ENCODE measurements at regions not wholly inside any gene's neighbourhood (a gene's known extent, or its start where the extent isn't known, plus 50 kb on each side); places are given as distances from the start of the nearest gene placed in this dataset.

GRCh38 chr1:93805027-93805610 is 73.9 kb downstream of the DNTTIP2 start:
- Mint-ChIP-seq H3K36me3 (ENCODE audit: insufficient read depth, unreplicated experiment) (no peaks in the 10 kb centered on the region), H3K9me3 (ENCODE audit: low read depth, unreplicated experiment) (peaks cover 3% of the 10 kb centered on the region), H3K27me3 (ENCODE audit: unreplicated experiment) (no peaks in the 10 kb centered on the region), H3K4me3 (ENCODE audit: low read depth, unreplicated experiment) (no peak overlapping the region), H3K27ac (ENCODE audit: unreplicated experiment) (no peak overlapping the region), H3K4me1 (ENCODE audit: low read depth, unreplicated experiment) (no peaks in the 10 kb centered on the region)
- CTCF ChIA-PET, result interaction anchor here (0.6 to 1.7 kb wide), 2 partner anchors 9 to 17 kb away, joined by 3 to 4 read pairs; no protein-coding TSS in a partner anchor
- no peak for DNase-seq
- no peak for TF ChIP-seq CTCF (IDR thresholded peaks at IDR 0.05; ENCODE audit: unreplicated experiment)
- intact Hi-C loops (cut with micrococcal nuclease; ENCODE audit: unreplicated experiment), result no loop called here
- no TSS peak for BruUV-seq (replicated peaks)

- CTCF ChIA-PET, result interaction anchor here (1.7 kb wide), 1 partner anchor 9 kb away, joined by 4 read pairs; no protein-coding TSS in a partner anchor
These were observed 74.6 kb downstream of the DNTTIP2 start for GRCh38 chr1:93804412-93804811.

GRCh38 chr1:93801471-93801870 is 77.5 kb downstream of the DNTTIP2 start:
- CTCF ChIA-PET, result no interaction called here
- H3K4me1 Mint-ChIP-seq (ENCODE audit: low read depth, unreplicated experiment), result no peaks in the 10 kb centered on the region
- no peak for TF ChIP-seq CTCF (IDR thresholded peaks at IDR 0.05; ENCODE audit: unreplicated experiment)
- H3K9me3 Mint-ChIP-seq (ENCODE audit: low read depth, unreplicated experiment), result no peaks in the 10 kb centered on the region
- no peaks in the 10 kb centered on the region for H3K36me3 Mint-ChIP-seq (ENCODE audit: insufficient read depth, unreplicated experiment)
- no peaks in the 10 kb centered on the region for H3K27me3 Mint-ChIP-seq (ENCODE audit: unreplicated experiment)
- intact Hi-C loops (cut with micrococcal nuclease; ENCODE audit: unreplicated experiment), result no loop called here
- no peak overlapping the region for H3K27ac Mint-ChIP-seq (ENCODE audit: unreplicated experiment)
- no peak for DNase-seq
- BruUV-seq (replicated peaks), result no TSS peak
- H3K4me3 Mint-ChIP-seq (ENCODE audit: low read depth, unreplicated experiment), result no peak overlapping the region

More at GRCh38 chr1:93804412-93804811, 74.6 kb downstream of the DNTTIP2 start:
- intact Hi-C loops (cut with micrococcal nuclease; ENCODE audit: unreplicated experiment), result no loop called here
- H3K27me3 Mint-ChIP-seq (ENCODE audit: unreplicated experiment), result no peaks in the 10 kb centered on the region
- DNase-seq, result no peak
- no peaks in the 10 kb centered on the region for H3K4me1 Mint-ChIP-seq (ENCODE audit: low read depth, unreplicated experiment)
- no peak overlapping the region for H3K27ac Mint-ChIP-seq (ENCODE audit: unreplicated experiment)
- peaks cover 3% of the 10 kb centered on the region for H3K9me3 Mint-ChIP-seq (ENCODE audit: low read depth, unreplicated experiment)
- no peak overlapping the region for H3K4me3 Mint-ChIP-seq (ENCODE audit: low read depth, unreplicated experiment)
- no TSS peak for BruUV-seq (replicated peaks)
- TF ChIP-seq CTCF (IDR thresholded peaks at IDR 0.05; ENCODE audit: unreplicated experiment), result no peak
- H3K36me3 Mint-ChIP-seq (ENCODE audit: insufficient read depth, unreplicated experiment), result no peaks in the 10 kb centered on the region

- H3K9me3 Mint-ChIP-seq (ENCODE audit: low read depth, unreplicated experiment), result no peaks in the 10 kb centered on the region
- H3K36me3 Mint-ChIP-seq (ENCODE audit: insufficient read depth, unreplicated experiment), result no peaks in the 10 kb centered on the region
- H3K4me1 Mint-ChIP-seq (ENCODE audit: low read depth, unreplicated experiment), result no peaks in the 10 kb centered on the region
- CTCF ChIA-PET, result no interaction called here
- intact Hi-C loops (cut with micrococcal nuclease; ENCODE audit: unreplicated experiment), result no loop called here
- TF ChIP-seq CTCF (IDR thresholded peaks at IDR 0.05; ENCODE audit: unreplicated experiment), result no peak
- no TSS peak for BruUV-seq (replicated peaks)
- no peak overlapping the region for H3K27ac Mint-ChIP-seq (ENCODE audit: unreplicated experiment)
- H3K27me3 Mint-ChIP-seq (ENCODE audit: unreplicated experiment), result no peaks in the 10 kb centered on the region
- H3K4me3 Mint-ChIP-seq (ENCODE audit: low read depth, unreplicated experiment), result no peak overlapping the region
- DNase-seq, result no peak
These were observed 78.2 kb downstream of the DNTTIP2 start for GRCh38 chr1:93800856-93801255.
